Ishikawa (cell line): ENCODE measurements at regions not wholly inside any gene's neighbourhood (a gene's known extent, or its start where the extent isn't known, plus 50 kb on each side); places are given as distances from the start of the nearest gene placed in this dataset.

Experiments used
- CEBPB ChIP-seq: IDR thresholded peaks from 2 replicates; pipeline ENCODE4 v1.6.1; 2012
- EGR1 ChIP-seq: IDR thresholded peaks from 2 replicates; pipeline ENCODE4 v1.6.1; 2012
- EP300 ChIP-seq: IDR thresholded peaks from 2 replicates; pipeline ENCODE4 v1.6.1; 2012; ENCODE audit warnings: borderline replicate concordance
- FOXM1 ChIP-seq: IDR thresholded peaks from 2 replicates; pipeline ENCODE4 v1.6.1; 2012; ENCODE audit warnings: low read depth, borderline replicate concordance
- MAX ChIP-seq: IDR thresholded peaks from 2 replicates; pipeline ENCODE4 v1.6.1; 2012
- RAD21 ChIP-seq: IDR thresholded peaks from 2 replicates; pipeline ENCODE4 v1.6.1; 2012; ENCODE audit warnings: low read depth
- TAF1 ChIP-seq: IDR thresholded peaks from 2 replicates; pipeline ENCODE4 v1.6.1; 2012; ENCODE audit warnings: low read depth, mild to moderate bottlenecking
- YY1 ChIP-seq: IDR thresholded peaks from 2 replicates; pipeline ENCODE4 v1.6.1; 2012; ENCODE audit warnings: low read depth
- ZBTB7A ChIP-seq: IDR thresholded peaks from 2 replicates; pipeline ENCODE4 v1.6.1; 2012; ENCODE audit warnings: low read depth
- TF ChIP-seq, protein P1 (sequence below): IDR thresholded peaks from 2 replicates; pipeline ENCODE4 v1.6.1; 2012; ENCODE audit warnings: low read depth, mild to moderate bottlenecking

DNA sequence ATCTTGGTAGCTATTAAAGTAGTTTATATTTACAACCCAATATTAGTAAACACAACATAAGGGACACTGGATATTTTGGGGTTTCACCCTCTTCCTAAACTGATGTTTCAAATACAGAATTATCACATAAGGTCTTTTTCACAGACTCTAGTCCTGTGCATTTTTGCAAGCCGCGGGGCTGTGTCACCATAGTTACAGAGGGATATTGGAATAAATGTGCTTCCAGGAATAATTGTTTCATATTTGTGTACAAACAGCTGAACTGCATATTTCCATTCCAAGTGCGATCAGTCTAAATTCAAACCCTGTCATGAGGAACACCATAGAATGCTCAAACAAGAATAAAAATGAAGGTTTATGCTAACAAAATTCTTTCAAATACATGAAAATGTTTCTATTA is 762.5 kb upstream of the ARGLU1 start:
- no peak for TF ChIP-seq TAF1
- no peak for TF ChIP-seq RAD21
- TF ChIP-seq ZBTB7A, result no peak
- TF ChIP-seq, protein P1, sequence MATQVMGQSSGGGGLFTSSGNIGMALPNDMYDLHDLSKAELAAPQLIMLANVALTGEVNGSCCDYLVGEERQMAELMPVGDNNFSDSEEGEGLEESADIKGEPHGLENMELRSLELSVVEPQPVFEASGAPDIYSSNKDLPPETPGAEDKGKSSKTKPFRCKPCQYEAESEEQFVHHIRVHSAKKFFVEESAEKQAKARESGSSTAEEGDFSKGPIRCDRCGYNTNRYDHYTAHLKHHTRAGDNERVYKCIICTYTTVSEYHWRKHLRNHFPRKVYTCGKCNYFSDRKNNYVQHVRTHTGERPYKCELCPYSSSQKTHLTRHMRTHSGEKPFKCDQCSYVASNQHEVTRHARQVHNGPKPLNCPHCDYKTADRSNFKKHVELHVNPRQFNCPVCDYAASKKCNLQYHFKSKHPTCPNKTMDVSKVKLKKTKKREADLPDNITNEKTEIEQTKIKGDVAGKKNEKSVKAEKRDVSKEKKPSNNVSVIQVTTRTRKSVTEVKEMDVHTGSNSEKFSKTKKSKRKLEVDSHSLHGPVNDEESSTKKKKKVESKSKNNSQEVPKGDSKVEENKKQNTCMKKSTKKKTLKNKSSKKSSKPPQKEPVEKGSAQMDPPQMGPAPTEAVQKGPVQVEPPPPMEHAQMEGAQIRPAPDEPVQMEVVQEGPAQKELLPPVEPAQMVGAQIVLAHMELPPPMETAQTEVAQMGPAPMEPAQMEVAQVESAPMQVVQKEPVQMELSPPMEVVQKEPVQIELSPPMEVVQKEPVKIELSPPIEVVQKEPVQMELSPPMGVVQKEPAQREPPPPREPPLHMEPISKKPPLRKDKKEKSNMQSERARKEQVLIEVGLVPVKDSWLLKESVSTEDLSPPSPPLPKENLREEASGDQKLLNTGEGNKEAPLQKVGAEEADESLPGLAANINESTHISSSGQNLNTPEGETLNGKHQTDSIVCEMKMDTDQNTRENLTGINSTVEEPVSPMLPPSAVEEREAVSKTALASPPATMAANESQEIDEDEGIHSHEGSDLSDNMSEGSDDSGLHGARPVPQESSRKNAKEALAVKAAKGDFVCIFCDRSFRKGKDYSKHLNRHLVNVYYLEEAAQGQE, result no peak
- no peak for TF ChIP-seq MAX
- no peak for TF ChIP-seq YY1
- TF ChIP-seq EP300, result no peak
- no peak for TF ChIP-seq CEBPB
- no peak for TF ChIP-seq EGR1
- no peak for TF ChIP-seq FOXM1
